SK-N-SH (cell line): ENCODE measurements at regions not wholly inside any gene's neighbourhood (a gene's known extent, or its start where the extent isn't known, plus 50 kb on each side); places are given as distances from the start of the nearest gene placed in this dataset.

ENCODE experiments used
- CTCF ChIA-PET: fragments of 300-600, 350-600 bp; formaldehyde crosslinking; extraction: SDS; loops from one replicate; lab custom pipeline; 2021; lab: Yijun Ruan, JAX
- POLR2A ChIA-PET: fragments of 350-600 bp; sonication (Branson Sonifier 250); formaldehyde crosslinking; extraction: SDS; loops from one replicate; lab custom pipeline; 2020; ENCODE audit warnings: antibody characterized with exemption, inconsistent platforms; lab: Yijun Ruan, JAX
- DNase-seq: peaks from one replicate; pipeline ENCODE4 v3.0.0; 2012
- H2AFZ ChIP-seq: fragments of 200-600 bp; sonication (generic); 2 replicates; pipeline ENCODE4 v1.8.1; 2016; ENCODE audit warnings: antibody characterized with exemption, mild to moderate bottlenecking, low read depth
- H3F3A ChIP-seq: fragments of 200-600 bp; sonication (generic); replicated peaks from 2 replicates; pipeline ENCODE3; 2016; ENCODE audit warnings: antibody characterized with exemption, mild to moderate bottlenecking; ENCODE audit not compliant: insufficient read depth
- H3K27ac ChIP-seq, 2 experiments: fragments of 200-500 bp in 1 of 2; fragments of 200-600 bp in 1 of 2; sonication (Bioruptor generic) in 1 of 2; sonication (generic), shearing (Covaris generic) in 1 of 2; 2 replicates each; pipeline versions ENCODE4 v1.5.1 to v1.6.1; 2014 to 2016; ENCODE audit warnings: low read depth in 2 of 2, inconsistent platforms in 1 of 2, low read length in 1 of 2, mild to moderate bottlenecking in 1 of 2, mixed read lengths in 1 of 2
- H3K27me3 ChIP-seq: fragments of 200-600 bp; sonication (generic), shearing (Covaris generic); 2 replicates; pipeline ENCODE4 v1.6.1; 2016; ENCODE audit warnings: mixed run types; ENCODE audit not compliant: insufficient read depth
- H3K36me3 ChIP-seq, 2 experiments: fragments of 200-500 bp in 1 of 2; fragments of 200-600 bp in 1 of 2; sonication (Bioruptor generic) in 1 of 2; sonication (generic) in 1 of 2; replicated peaks in 1 of 2; 2 replicates each; pipeline versions ENCODE3 to v1.5.1; 2014 to 2016; ENCODE audit warnings: low read length in 1 of 2, mild to moderate bottlenecking in 1 of 2; ENCODE audit not compliant: insufficient read depth in 2 of 2, control insufficient read depth in 1 of 2
- H3K4me1 ChIP-seq, 2 experiments: fragments of 200-500 bp in 1 of 2; fragments of 200-600 bp in 1 of 2; sonication (Bioruptor generic) in 1 of 2; sonication (generic), shearing (Covaris generic) in 1 of 2; 2 replicates each; pipeline versions ENCODE4 v1.5.1 to v1.6.1; 2014 to 2016; ENCODE audit warnings: low read depth in 1 of 2, low read length in 1 of 2, mixed run types in 1 of 2; ENCODE audit not compliant: insufficient read depth in 2 of 2, control insufficient read depth in 1 of 2
- H3K4me2 ChIP-seq: fragments of 200-600 bp; sonication (generic), shearing (Covaris generic); 2 replicates; pipeline ENCODE4 v1.6.1; 2017; ENCODE audit warnings: mixed run types
- H3K4me3 ChIP-seq, 2 experiments: fragments of 200-500 bp in 1 of 2; fragments of 200-600 bp in 1 of 2; sonication (Bioruptor generic) in 1 of 2; sonication (generic), shearing (Covaris generic) in 1 of 2; 2 replicates each; pipeline versions ENCODE4 v1.5.1 to v1.8.1; 2014 to 2016; ENCODE audit warnings: low read depth in 2 of 2, inconsistent platforms in 1 of 2, low read length in 1 of 2, mild to moderate bottlenecking in 1 of 2, mixed read lengths in 1 of 2, moderate library complexity in 1 of 2
- H3K79me2 ChIP-seq: fragments of 200-600 bp; sonication (generic); 2 replicates; pipeline ENCODE4 v1.8.1; 2017; ENCODE audit warnings: mild to moderate bottlenecking; ENCODE audit not compliant: insufficient read depth
- H3K9ac ChIP-seq: fragments of 200-600 bp; sonication (generic); 2 replicates; pipeline ENCODE4 v1.6.1; 2017; ENCODE audit warnings: mixed run types
- H3K9me2 ChIP-seq: fragments of 200-600 bp; sonication (generic); 2 replicates; pipeline ENCODE4 v1.6.1; 2017; ENCODE audit warnings: mixed run types
- H3K9me3 ChIP-seq: fragments of 200-600 bp; sonication (generic); 2 replicates; pipeline ENCODE4 v1.6.1; 2017; ENCODE audit warnings: mixed run types, mild to moderate bottlenecking, moderate library complexity
- H4K20me1 ChIP-seq: fragments of 200-600 bp; sonication (generic); 2 replicates; pipeline ENCODE4 v1.6.1; 2017; ENCODE audit warnings: mild to moderate bottlenecking, mixed run types; ENCODE audit not compliant: insufficient read depth
- CHD2 ChIP-seq: fragments of 150-350 bp; IDR thresholded peaks from 2 replicates; pipeline ENCODE4 v1.6.1; 2018; ENCODE audit warnings: low read length; ENCODE audit not compliant: partially characterized antibody
- CTCF ChIP-seq: fragments of 200-600 bp; sonication (generic); IDR thresholded peaks from 2 replicates; pipeline ENCODE4 v1.6.1; 2017; ENCODE audit warnings: antibody characterized with exemption, mild to moderate bottlenecking, moderate library complexity
- ELF1 ChIP-seq: IDR thresholded peaks from 2 replicates; pipeline ENCODE4 v1.4.0; 2012
- GATA2 ChIP-seq: sonication (generic); formaldehyde crosslinking; IDR thresholded peaks from 2 replicates; pipeline ENCODE4 v1.5.0; 2020; ENCODE audit warnings: mild to moderate bottlenecking, missing genetic modification reagents
- IRF3 ChIP-seq: fragments of 150-350 bp; IDR thresholded peaks from 2 replicates; pipeline ENCODE4 v1.6.1; 2016; ENCODE audit warnings: mild to moderate bottlenecking, low read depth, low read length
- JUND ChIP-seq: IDR thresholded peaks from 2 replicates; pipeline ENCODE4 v1.4.0; 2012
- MEF2A ChIP-seq: IDR thresholded peaks from 2 replicates; pipeline ENCODE4 v1.4.0; 2012; ENCODE audit warnings: low read depth, borderline replicate concordance
- MXI1 ChIP-seq: IDR thresholded peaks from 2 replicates; pipeline ENCODE4 v1.6.1; 2012; ENCODE audit warnings: mild to moderate bottlenecking, low read depth, low read length, improper control_type of control experiment
- PBX3 ChIP-seq: IDR thresholded peaks from 2 replicates; pipeline ENCODE4; 2012
- RAD21 ChIP-seq: IDR thresholded peaks from 2 replicates; pipeline ENCODE4 v1.6.1; 2012; ENCODE audit warnings: mild to moderate bottlenecking, low read length
- RFX5 ChIP-seq: IDR thresholded peaks from 2 replicates; pipeline ENCODE4 v1.6.1; 2012; ENCODE audit warnings: mild to moderate bottlenecking, improper control_type of control experiment, low read length
- SIN3A ChIP-seq: IDR thresholded peaks from 2 replicates; pipeline ENCODE4 v1.6.1; 2012; ENCODE audit warnings: low read depth, mild to moderate bottlenecking, low read length, moderate library complexity, borderline replicate concordance
- TAF1 ChIP-seq: IDR thresholded peaks from 2 replicates; pipeline ENCODE4 v1.6.1; 2012; ENCODE audit warnings: low read depth, mild to moderate bottlenecking, low read length, moderate library complexity, borderline replicate concordance
- TEAD4 ChIP-seq: IDR thresholded peaks from 2 replicates; pipeline ENCODE4 v1.4.0; 2012; ENCODE audit warnings: mild to moderate bottlenecking, borderline replicate concordance; ENCODE audit not compliant: insufficient read depth
- USF1 ChIP-seq: IDR thresholded peaks from 2 replicates; pipeline ENCODE4 v1.4.0; 2012; ENCODE audit warnings: low read depth, borderline replicate concordance
- ZBTB33 ChIP-seq: IDR thresholded peaks from 2 replicates; pipeline ENCODE4 v1.4.0; 2012; ENCODE audit warnings: low read depth, borderline replicate concordance
- WGBS: methylation state at CpG from one replicate; pipeline ENCODE4 v1.1.6; 2017; ENCODE audit warnings: low lambda C conversion rate; 5-methylcytosine and 5-hydroxymethylcytosine counted together
- TF ChIP-seq, protein P1 (sequence below): IDR thresholded peaks from 2 replicates; pipeline ENCODE4 v1.6.1; 2012; ENCODE audit warnings: mild to moderate bottlenecking, low read depth, low read length, moderate library complexity

- H4K20me1 ChIP-seq = no peaks in the 10 kb centered on the region
- H3K9me3 ChIP-seq = no peaks in the 10 kb centered on the region
- no peak overlapping the region for H3K9ac ChIP-seq
- no peaks in the 10 kb centered on the region for H3K36me3 ChIP-seq
- no peak for DNase-seq
- H3K4me2 ChIP-seq = no peak overlapping the region
- H3K9me2 ChIP-seq = no peaks in the 10 kb centered on the region
- no peak overlapping the region for H2AFZ ChIP-seq
- no peak overlapping the region for H3K27ac ChIP-seq
- H3K4me3 ChIP-seq = no peak overlapping the region
- no peaks in the 10 kb centered on the region for H3K27me3 ChIP-seq
- CTCF ChIA-PET = no interaction called here
- H3F3A ChIP-seq = no peaks in the 10 kb centered on the region
- POLR2A ChIA-PET = no interaction called here
- TF ChIP-seq MXI1 = no peak
- TF ChIP-seq JUND = no peak
- no peak for TF ChIP-seq GATA2 (CRISPR knock-in tag)
- H3K79me2 ChIP-seq = no peaks in the 10 kb centered on the region
- 25% methylated on average over 2 of the region's 2 CpGs for WGBS
- H3K4me1 ChIP-seq = no peaks in the 10 kb centered on the region
These were observed 239.6 kb upstream of the VCX start for GRCh38 chrX:7603387-7603786.

GRCh38 chrX:7596822-7597221 is 246.1 kb upstream of the VCX start:
- Histone ChIP-seq H3K4me3 (no peak overlapping the region), H3K9me3 (no peaks in the 10 kb centered on the region), H3K36me3 (no peaks in the 10 kb centered on the region), H3K4me2 (no peak overlapping the region), H3K9me2 (no peaks in the 10 kb centered on the region), H3K9ac (no peak overlapping the region), H2AFZ (no peak overlapping the region), H3F3A (no peaks in the 10 kb centered on the region), H3K27me3 (no peaks in the 10 kb centered on the region), H3K4me1 (no peaks in the 10 kb centered on the region), H3K27ac (no peak overlapping the region), H4K20me1 (no peaks in the 10 kb centered on the region), H3K79me2 (no peaks in the 10 kb centered on the region)
- DNase-seq = no peak
- no peak for TF ChIP-seq GATA2 (CRISPR knock-in tag)
- TF ChIP-seq MEF2A = no peak
- TF ChIP-seq, protein P1, sequence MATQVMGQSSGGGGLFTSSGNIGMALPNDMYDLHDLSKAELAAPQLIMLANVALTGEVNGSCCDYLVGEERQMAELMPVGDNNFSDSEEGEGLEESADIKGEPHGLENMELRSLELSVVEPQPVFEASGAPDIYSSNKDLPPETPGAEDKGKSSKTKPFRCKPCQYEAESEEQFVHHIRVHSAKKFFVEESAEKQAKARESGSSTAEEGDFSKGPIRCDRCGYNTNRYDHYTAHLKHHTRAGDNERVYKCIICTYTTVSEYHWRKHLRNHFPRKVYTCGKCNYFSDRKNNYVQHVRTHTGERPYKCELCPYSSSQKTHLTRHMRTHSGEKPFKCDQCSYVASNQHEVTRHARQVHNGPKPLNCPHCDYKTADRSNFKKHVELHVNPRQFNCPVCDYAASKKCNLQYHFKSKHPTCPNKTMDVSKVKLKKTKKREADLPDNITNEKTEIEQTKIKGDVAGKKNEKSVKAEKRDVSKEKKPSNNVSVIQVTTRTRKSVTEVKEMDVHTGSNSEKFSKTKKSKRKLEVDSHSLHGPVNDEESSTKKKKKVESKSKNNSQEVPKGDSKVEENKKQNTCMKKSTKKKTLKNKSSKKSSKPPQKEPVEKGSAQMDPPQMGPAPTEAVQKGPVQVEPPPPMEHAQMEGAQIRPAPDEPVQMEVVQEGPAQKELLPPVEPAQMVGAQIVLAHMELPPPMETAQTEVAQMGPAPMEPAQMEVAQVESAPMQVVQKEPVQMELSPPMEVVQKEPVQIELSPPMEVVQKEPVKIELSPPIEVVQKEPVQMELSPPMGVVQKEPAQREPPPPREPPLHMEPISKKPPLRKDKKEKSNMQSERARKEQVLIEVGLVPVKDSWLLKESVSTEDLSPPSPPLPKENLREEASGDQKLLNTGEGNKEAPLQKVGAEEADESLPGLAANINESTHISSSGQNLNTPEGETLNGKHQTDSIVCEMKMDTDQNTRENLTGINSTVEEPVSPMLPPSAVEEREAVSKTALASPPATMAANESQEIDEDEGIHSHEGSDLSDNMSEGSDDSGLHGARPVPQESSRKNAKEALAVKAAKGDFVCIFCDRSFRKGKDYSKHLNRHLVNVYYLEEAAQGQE = no peak
- no peak for TF ChIP-seq PBX3
- TF ChIP-seq ELF1 = no peak
- no peak for TF ChIP-seq JUND
- TF ChIP-seq SIN3A = no peak
- TF ChIP-seq RFX5 = no peak
- no peak for TF ChIP-seq TAF1
- no peak for TF ChIP-seq ZBTB33
- no peak for TF ChIP-seq RAD21
- no peak for TF ChIP-seq IRF3
- TF ChIP-seq CHD2 = no peak
- TF ChIP-seq CTCF = no peak
- TF ChIP-seq USF1 = no peak
- no peak for TF ChIP-seq TEAD4
- WGBS = 4% methylated on average over 2 of the region's 2 CpGs
- CTCF ChIA-PET = no interaction called here
- POLR2A ChIA-PET = no interaction called here
